Activated CD4-positive, alpha-beta T cell treated with anti-CD3 and anti-CD28 coated beads, Interleukin-2, amount 50 U/mL, for 16 hours (primary cell): ENCODE measurements at regions not wholly inside any gene's neighbourhood (a gene's known extent, or its start where the extent isn't known, plus 50 kb on each side); places are given as distances from the start of the nearest gene placed in this dataset.
A peak's percentile ranks its signal among the peaks of the same experiment; 100 is the strongest.
"Not testable (repeated sequence)": the region's sequence is repeated elsewhere in the genome, so short reads cannot be mapped to it uniquely, and the experiment has no call there.

Experiments
- DNase-seq: peaks from one replicate; pipeline ENCODE4 v3.0.0-alpha.2; 2020

GRCh38 chr1:221029981-221030649 lies 150.9 kb downstream of the HLX start:
- DNase-seq: no peak

- no peak for DNase-seq
Observed at GRCh38 chr1:221030990-221031389, 151.7 kb downstream of the HLX start.

- DNase-seq: no peak
Observed at GRCh38 chr1:221031458-221032203, 152.4 kb downstream of the HLX start.

GRCh38 chr1:221032204-221032585 lies 153.0 kb downstream of the HLX start:
- DNase-seq: no peak

- no peak for DNase-seq
Observed at GRCh38 chr1:221032637-221033280, 153.5 kb downstream of the HLX start.

- DNase-seq: no peak
Observed at GRCh38 chr1:221035662-221036153, 156.5 kb downstream of the HLX start.

- DNase-seq: no peak
Observed at GRCh38 chr1:221039616-221040015, 160.4 kb downstream of the HLX start.

GRCh38 chr1:221040101-221040500 lies 160.9 kb downstream of the HLX start:
- no peak for DNase-seq

GRCh38 chr1:221040691-221041285 lies 161.5 kb downstream of the HLX start:
- no peak for DNase-seq

- no peak for DNase-seq
Observed at GRCh38 chr1:221044538-221044937, 165.3 kb downstream of the HLX start.

GRCh38 chr1:221045151-221045550 lies 165.9 kb downstream of the HLX start:
- no peak for DNase-seq

GRCh38 chr1:221045842-221046831 lies 166.9 kb downstream of the HLX start:
- DNase-seq: peak; percentile 14

GRCh38 chr1:221051391-221051790 lies 172.1 kb downstream of the HLX start:
- DNase-seq: not testable (repeated sequence)

- DNase-seq: no peak
Observed at GRCh38 chr1:221053889-221054288, 174.6 kb downstream of the HLX start.

- no peak for DNase-seq
Observed at GRCh38 chr1:221059506-221059905, 180.3 kb downstream of the HLX start.

GRCh38 chr1:221063651-221064050 lies 184.4 kb downstream of the HLX start:
- no peak for DNase-seq

GRCh38 chr1:221066351-221067001 lies 187.2 kb downstream of the HLX start:
- DNase-seq: no peak

GRCh38 chr1:221067721-221068120 lies 188.5 kb downstream of the HLX start:
- no peak for DNase-seq

- DNase-seq: peak; percentile 31
Observed at GRCh38 chr1:221069178-221069903, 190.1 kb downstream of the HLX start.

GRCh38 chr1:221069986-221070385 lies 190.7 kb downstream of the HLX start:
- DNase-seq: no peak

- no peak for DNase-seq
Observed at GRCh38 chr1:221071777-221072176, 192.5 kb downstream of the HLX start.
